MM.1S (cell line): ENCODE measurements at regions not wholly inside any gene's neighbourhood (a gene's known extent, or its start where the extent isn't known, plus 50 kb on each side); places are given as distances from the start of the nearest gene placed in this dataset.

ENCODE experiments used
- EZH2 ChIP-seq: fragments of 300-600 bp; sonication (generic); optimal IDR thresholded peaks from 2 replicates; pipeline ENCODE3; 2017; ENCODE audit warnings: low read depth, mild to moderate bottlenecking, antibody characterized with exemption, low read length, mixed read lengths
- EZH2phosphoT487 ChIP-seq: fragments of 300-600 bp; sonication (generic); IDR thresholded peaks from 2 replicates; pipeline ENCODE4 v1.6.1; 2018; ENCODE audit warnings: antibody characterized with exemption, low read length
- TF ChIP-seq, protein P1 (sequence below): fragments of 300-600 bp; sonication (generic); IDR thresholded peaks from 2 replicates; pipeline ENCODE4 v1.5.1; 2016; ENCODE audit warnings: antibody characterized with exemption, low read length, mixed read lengths

DNA sequence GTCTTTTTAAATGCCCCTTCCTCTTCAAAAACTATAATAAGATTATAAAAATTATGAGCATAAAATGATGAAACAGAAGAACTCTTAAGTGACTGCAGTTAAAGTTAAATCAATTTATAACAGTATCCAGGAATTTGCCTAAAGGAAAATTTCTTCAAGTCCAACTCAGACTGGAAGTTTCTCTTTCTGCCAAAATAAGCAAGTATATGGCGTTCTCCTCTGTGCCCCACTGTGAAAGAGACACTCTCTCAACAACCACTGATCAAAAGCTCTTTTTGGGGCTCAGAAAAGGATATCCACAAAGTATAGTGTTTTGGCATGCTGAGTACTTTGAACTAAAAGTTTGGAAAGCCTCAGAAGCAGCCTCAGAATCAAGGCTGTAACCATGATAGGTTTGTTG lies 139.9 kb downstream of the SKIDA1 start:
- TF ChIP-seq, protein P1, sequence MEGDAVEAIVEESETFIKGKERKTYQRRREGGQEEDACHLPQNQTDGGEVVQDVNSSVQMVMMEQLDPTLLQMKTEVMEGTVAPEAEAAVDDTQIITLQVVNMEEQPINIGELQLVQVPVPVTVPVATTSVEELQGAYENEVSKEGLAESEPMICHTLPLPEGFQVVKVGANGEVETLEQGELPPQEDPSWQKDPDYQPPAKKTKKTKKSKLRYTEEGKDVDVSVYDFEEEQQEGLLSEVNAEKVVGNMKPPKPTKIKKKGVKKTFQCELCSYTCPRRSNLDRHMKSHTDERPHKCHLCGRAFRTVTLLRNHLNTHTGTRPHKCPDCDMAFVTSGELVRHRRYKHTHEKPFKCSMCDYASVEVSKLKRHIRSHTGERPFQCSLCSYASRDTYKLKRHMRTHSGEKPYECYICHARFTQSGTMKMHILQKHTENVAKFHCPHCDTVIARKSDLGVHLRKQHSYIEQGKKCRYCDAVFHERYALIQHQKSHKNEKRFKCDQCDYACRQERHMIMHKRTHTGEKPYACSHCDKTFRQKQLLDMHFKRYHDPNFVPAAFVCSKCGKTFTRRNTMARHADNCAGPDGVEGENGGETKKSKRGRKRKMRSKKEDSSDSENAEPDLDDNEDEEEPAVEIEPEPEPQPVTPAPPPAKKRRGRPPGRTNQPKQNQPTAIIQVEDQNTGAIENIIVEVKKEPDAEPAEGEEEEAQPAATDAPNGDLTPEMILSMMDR = no peak
- TF ChIP-seq EZH2 (no peak), EZH2phosphoT487 (no peak)
